ENCODE measurements at regions not wholly inside any gene's neighbourhood (a gene's known extent, or its start where the extent isn't known, plus 50 kb on each side); places are given as distances from the start of the nearest gene placed in this dataset.

DNA sequence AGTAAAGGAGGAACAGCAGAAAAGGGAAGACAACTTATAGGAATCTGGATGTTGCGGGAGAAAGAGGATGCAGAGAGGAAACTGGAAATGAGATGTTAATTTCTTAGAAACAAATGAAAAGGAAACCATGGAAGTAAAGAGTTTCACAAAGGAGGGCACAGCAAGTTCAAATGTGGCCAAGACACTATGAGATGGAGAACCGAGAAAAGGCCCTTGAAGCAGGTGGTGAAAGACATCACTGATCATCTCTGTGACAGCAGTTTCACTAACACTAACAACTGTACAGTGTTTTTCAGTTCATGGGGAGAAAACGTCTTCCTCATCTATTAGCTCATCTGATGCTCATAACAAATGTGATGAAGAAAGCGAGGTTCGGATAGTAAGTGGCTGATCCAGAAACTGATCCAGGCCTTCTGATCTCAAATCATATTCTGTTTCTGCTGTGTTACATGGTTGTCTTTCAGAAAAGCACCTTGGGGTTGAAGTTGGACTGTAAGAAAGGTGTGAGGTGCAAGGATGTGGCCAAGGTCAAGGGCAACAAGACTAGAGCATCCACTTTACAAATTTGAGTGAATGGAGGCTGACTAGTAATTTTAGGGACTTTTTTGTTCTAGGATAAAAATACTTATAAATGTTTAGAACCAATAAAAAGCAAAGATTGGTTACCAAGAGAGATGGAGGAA lies 492.1 kb upstream of the CADM1 start:
- TF ChIP-seq ZFP3 (CRISPR knock-in tag; IDR thresholded peaks at IDR 0.05): no peak
- no peak for TF ChIP-seq ZNF565 (CRISPR knock-in tag; conservative IDR thresholded peaks at IDR 0.05; ENCODE audit: low read depth)
- TF ChIP-seq, protein P1, sequence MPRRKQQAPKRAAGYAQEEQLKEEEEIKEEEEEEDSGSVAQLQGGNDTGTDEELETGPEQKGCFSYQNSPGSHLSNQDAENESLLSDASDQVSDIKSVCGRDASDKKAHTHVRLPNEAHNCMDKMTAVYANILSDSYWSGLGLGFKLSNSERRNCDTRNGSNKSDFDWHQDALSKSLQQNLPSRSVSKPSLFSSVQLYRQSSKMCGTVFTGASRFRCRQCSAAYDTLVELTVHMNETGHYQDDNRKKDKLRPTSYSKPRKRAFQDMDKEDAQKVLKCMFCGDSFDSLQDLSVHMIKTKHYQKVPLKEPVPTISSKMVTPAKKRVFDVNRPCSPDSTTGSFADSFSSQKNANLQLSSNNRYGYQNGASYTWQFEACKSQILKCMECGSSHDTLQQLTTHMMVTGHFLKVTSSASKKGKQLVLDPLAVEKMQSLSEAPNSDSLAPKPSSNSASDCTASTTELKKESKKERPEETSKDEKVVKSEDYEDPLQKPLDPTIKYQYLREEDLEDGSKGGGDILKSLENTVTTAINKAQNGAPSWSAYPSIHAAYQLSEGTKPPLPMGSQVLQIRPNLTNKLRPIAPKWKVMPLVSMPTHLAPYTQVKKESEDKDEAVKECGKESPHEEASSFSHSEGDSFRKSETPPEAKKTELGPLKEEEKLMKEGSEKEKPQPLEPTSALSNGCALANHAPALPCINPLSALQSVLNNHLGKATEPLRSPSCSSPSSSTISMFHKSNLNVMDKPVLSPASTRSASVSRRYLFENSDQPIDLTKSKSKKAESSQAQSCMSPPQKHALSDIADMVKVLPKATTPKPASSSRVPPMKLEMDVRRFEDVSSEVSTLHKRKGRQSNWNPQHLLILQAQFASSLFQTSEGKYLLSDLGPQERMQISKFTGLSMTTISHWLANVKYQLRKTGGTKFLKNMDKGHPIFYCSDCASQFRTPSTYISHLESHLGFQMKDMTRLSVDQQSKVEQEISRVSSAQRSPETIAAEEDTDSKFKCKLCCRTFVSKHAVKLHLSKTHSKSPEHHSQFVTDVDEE (CRISPR knock-in tag; IDR thresholded peaks at IDR 0.05): no peak
- TF ChIP-seq, protein P2, sequence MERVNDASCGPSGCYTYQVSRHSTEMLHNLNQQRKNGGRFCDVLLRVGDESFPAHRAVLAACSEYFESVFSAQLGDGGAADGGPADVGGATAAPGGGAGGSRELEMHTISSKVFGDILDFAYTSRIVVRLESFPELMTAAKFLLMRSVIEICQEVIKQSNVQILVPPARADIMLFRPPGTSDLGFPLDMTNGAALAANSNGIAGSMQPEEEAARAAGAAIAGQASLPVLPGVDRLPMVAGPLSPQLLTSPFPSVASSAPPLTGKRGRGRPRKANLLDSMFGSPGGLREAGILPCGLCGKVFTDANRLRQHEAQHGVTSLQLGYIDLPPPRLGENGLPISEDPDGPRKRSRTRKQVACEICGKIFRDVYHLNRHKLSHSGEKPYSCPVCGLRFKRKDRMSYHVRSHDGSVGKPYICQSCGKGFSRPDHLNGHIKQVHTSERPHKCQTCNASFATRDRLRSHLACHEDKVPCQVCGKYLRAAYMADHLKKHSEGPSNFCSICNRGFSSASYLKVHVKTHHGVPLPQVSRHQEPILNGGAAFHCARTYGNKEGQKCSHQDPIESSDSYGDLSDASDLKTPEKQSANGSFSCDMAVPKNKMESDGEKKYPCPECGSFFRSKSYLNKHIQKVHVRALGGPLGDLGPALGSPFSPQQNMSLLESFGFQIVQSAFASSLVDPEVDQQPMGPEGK (CRISPR knock-in tag; IDR thresholded peaks at IDR 0.05; ENCODE audit: borderline replicate concordance): no peak
- no peak for TF ChIP-seq ISL1 (CRISPR knock-in tag; IDR thresholded peaks at IDR 0.05)
- ATAC-seq: no peak

DNA sequence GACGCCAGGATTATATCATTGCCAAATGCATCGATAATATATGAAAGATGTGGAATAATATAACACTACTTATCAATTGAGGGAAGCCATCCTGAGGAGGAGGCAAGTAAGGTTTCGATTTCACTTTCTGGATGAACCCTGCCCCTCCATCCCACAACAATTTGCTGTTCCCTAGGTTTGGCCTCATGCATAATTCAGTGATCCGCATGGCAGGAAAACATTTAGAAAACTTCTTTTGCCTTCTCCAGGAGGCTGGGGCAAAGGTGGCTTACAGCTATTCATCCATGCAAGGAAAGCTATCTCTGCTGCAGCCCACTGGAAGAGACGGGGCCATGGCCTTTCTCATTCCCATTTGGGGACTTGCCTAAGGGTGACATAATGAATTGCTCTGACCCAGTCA lies 489.4 kb upstream of the CADM1 start:
- TF ChIP-seq, protein P3, sequence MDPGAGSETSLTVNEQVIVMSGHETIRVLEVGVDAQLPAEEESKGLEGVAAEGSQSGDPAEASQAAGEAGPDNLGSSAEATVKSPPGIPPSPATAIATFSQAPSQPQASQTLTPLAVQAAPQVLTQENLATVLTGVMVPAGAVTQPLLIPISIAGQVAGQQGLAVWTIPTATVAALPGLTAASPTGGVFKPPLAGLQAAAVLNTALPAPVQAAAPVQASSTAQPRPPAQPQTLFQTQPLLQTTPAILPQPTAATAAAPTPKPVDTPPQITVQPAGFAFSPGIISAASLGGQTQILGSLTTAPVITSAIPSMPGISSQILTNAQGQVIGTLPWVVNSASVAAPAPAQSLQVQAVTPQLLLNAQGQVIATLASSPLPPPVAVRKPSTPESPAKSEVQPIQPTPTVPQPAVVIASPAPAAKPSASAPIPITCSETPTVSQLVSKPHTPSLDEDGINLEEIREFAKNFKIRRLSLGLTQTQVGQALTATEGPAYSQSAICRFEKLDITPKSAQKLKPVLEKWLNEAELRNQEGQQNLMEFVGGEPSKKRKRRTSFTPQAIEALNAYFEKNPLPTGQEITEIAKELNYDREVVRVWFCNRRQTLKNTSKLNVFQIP (CRISPR knock-in tag; IDR thresholded peaks at IDR 0.05; ENCODE audit: borderline replicate concordance, low read depth): no peak
- no peak for TF ChIP-seq ZNF70 (CRISPR knock-in tag; IDR thresholded peaks at IDR 0.05)
- no peak for TF ChIP-seq OSR1 (CRISPR knock-in tag; IDR thresholded peaks at IDR 0.05)
- TF ChIP-seq, protein P4, sequence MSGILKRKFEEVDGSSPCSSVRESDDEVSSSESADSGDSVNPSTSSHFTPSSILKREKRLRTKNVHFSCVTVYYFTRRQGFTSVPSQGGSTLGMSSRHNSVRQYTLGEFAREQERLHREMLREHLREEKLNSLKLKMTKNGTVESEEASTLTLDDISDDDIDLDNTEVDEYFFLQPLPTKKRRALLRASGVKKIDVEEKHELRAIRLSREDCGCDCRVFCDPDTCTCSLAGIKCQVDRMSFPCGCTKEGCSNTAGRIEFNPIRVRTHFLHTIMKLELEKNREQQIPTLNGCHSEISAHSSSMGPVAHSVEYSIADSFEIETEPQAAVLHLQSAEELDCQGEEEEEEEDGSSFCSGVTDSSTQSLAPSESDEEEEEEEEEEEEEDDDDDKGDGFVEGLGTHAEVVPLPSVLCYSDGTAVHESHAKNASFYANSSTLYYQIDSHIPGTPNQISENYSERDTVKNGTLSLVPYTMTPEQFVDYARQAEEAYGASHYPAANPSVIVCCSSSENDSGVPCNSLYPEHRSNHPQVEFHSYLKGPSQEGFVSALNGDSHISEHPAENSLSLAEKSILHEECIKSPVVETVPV (CRISPR knock-in tag; IDR thresholded peaks at IDR 0.05): no peak
- no peak for TF ChIP-seq TOX (CRISPR knock-in tag; IDR thresholded peaks at IDR 0.05; ENCODE audit: borderline replicate concordance)
- no peak for TF ChIP-seq ZNF565 (CRISPR knock-in tag; conservative IDR thresholded peaks at IDR 0.05; ENCODE audit: low read depth)
- no peak for TF ChIP-seq ESRRG (CRISPR knock-in tag; IDR thresholded peaks at IDR 0.05)
- no peak for TF ChIP-seq PPARA (CRISPR knock-in tag; IDR thresholded peaks at IDR 0.05; ENCODE audit: borderline replicate concordance)
- TF ChIP-seq TCF4 (CRISPR knock-in tag; IDR thresholded peaks at IDR 0.05; ENCODE audit: borderline replicate concordance): no peak
- no peak for ATAC-seq

DNA sequence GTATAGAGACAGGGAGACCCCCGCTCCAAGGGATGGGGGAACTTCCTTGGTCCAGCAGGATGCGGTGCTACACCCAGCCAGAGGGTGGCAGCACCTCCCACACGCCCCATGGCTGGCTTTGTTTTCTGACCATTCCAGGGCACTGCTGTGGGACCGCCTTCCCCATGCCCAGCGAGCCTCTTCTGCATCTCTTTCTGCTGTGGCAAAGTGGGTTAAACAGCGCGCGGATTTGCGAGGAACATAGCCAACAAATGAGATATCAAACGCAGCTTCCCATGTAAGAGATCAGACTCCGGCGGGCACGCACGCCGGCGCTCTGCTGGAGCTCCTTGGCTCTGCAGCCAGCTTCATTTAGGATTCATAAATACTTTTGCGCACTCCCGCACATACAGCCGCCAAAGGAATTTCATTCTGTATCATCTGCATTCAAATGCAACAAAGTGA lies 485.8 kb upstream of the CADM1 start:
- ATAC-seq: no peak
- TF ChIP-seq PPARA (CRISPR knock-in tag; IDR thresholded peaks at IDR 0.05; ENCODE audit: borderline replicate concordance) (no peak), OSR1 (CRISPR knock-in tag; IDR thresholded peaks at IDR 0.05) (no peak), TOX (CRISPR knock-in tag; IDR thresholded peaks at IDR 0.05; ENCODE audit: borderline replicate concordance) (no peak), CSDC2 (CRISPR knock-in tag; IDR thresholded peaks at IDR 0.05) (no peak), ZNF565 (CRISPR knock-in tag; conservative IDR thresholded peaks at IDR 0.05; ENCODE audit: low read depth) (no peak), RARB (CRISPR knock-in tag; IDR thresholded peaks at IDR 0.05) (no peak), ARNTL (CRISPR knock-in tag; IDR thresholded peaks at IDR 0.05; ENCODE audit: borderline replicate concordance, low read depth) (no peak), SNAI2 (CRISPR knock-in tag; IDR thresholded peaks at IDR 0.05) (no peak), TCF4 (CRISPR knock-in tag; IDR thresholded peaks at IDR 0.05; ENCODE audit: borderline replicate concordance) (no peak), GLIS3 (CRISPR knock-in tag; IDR thresholded peaks at IDR 0.05) (no peak), ZC3H10 (CRISPR knock-in tag; IDR thresholded peaks at IDR 0.05) (no peak)
- TF ChIP-seq, protein P1 (CRISPR knock-in tag; IDR thresholded peaks at IDR 0.05): no peak
- TF ChIP-seq, protein P3 (CRISPR knock-in tag; IDR thresholded peaks at IDR 0.05; ENCODE audit: borderline replicate concordance, low read depth): no peak
- TF ChIP-seq, protein P2 (CRISPR knock-in tag; IDR thresholded peaks at IDR 0.05; ENCODE audit: borderline replicate concordance): no peak
- TF ChIP-seq, protein P5, sequence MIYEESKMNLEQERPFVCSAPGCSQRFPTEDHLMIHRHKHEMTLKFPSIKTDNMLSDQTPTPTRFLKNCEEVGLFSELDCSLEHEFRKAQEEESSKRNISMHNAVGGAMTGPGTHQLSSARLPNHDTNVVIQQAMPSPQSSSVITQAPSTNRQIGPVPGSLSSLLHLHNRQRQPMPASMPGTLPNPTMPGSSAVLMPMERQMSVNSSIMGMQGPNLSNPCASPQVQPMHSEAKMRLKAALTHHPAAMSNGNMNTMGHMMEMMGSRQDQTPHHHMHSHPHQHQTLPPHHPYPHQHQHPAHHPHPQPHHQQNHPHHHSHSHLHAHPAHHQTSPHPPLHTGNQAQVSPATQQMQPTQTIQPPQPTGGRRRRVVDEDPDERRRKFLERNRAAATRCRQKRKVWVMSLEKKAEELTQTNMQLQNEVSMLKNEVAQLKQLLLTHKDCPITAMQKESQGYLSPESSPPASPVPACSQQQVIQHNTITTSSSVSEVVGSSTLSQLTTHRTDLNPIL (CRISPR knock-in tag; IDR thresholded peaks at IDR 0.05; ENCODE audit: low read depth): no peak
